MV-4-11 (cell line): ENCODE measurements at regions not wholly inside any gene's neighbourhood (a gene's known extent, or its start where the extent isn't known, plus 50 kb on each side); places are given as distances from the start of the nearest gene placed in this dataset.

Experiments used
- DNase-seq: peaks from one replicate; lab custom pipeline; 2025; lab: John Stamatoyannopoulos, UW

DNA sequence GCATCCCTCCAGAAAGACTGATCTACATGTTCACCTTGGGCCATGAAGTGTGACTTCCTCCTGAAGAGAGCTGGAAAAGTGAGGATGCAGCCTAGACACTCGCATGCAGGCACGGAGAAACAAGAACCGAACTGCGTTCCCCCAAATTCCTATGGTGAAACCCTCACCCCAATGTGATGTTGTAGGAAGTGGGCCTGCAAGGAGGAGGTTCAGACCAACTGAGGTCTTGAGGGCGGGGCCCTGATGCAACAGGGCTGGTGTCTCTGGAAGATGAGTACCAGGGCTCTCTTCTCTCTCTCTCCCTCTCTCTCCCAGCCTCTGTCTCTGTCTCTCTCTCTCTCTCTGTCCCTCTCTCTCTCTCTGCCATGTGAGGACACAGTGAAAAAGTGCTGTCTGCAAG, 501.1 kb downstream of the BRD1 start:
- DNase-seq = no peak

DNA sequence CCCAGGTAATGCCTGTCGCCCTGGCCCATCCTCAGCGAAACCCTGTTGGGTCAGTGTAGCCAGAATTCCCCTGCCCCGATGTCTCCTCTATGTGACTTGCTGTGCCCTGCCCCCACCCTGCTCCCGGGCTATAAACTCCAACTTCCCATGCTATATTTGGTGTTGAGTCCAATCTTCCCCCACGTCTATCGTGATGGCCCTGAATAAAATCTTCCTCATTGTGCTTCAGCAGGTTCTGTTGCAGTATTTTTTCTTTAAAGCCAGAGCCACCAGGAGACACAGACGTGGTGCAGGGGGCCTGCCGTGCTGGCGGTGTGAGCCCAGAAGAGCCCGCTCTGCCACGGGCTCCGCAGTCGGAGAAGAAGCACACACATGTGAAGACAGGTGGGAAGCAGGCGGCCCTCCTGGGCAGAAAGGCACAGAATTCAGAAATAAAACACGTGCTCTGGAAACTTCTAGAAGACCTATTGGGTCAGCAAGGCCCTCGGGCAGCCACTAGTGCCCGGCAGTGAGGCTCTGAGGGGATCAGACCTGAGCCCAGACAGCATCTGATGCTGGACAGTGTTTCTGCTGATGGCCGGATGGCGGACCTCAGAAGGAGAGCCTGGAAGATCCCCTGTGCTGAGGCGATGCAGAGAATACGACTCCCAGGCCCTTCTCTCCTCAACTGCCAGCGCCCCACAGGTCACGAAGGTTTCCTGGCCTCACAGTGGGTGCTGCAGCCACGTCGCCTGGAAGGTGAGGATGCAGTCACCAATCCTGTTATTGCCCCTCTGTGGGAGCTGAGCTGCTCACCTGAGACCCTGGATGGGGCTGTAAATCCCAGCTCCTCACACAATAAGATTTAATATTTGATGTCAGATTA, 501.9 kb downstream of the BRD1 start:
- DNase-seq = no peak

DNA sequence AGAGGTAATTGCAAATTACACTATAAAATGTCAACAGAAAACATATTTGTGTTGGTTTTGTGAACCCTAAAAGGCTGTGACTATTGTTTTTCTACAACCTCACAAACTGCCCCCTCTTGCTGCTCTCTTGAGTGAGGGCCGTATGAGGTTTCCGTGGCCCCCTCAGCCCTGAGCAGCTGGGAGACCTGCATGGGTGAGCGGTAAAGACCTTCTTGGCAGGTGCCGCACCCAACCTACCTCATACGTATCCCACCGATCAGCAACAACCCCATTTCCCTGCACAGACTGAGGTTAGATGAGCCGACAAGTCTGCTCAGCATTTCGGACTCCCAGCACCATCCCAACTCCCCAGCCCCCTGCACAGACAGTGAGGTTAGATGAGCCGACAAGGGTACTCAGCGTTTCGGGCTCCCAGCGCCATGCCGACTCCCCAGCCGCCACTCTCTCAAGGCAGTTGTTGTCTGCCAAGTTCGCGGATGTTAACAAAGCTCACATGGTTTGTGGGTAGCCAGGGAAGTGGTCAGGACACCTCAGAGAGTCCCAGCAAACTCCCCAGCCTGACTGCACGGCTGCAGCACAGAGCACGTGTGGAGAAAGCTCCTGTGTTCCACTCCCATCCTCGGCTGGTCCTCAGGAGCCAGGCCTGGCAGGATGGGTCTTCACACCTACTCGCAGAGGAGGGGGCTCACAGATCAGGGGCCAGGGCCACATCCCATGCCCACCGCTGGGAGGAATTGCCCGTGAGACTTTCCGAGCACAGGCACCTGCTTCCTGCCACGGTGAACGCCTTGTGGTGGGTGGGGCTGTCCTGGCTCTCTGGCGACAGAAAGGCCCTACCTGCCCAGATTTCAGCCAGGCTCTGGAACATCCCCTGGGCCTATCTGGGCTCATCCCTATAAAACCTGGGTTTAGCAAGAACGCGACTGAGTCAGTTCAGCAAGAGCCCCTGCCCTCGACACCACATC, 502.9 kb downstream of the BRD1 start:
- no peak for DNase-seq

DNA sequence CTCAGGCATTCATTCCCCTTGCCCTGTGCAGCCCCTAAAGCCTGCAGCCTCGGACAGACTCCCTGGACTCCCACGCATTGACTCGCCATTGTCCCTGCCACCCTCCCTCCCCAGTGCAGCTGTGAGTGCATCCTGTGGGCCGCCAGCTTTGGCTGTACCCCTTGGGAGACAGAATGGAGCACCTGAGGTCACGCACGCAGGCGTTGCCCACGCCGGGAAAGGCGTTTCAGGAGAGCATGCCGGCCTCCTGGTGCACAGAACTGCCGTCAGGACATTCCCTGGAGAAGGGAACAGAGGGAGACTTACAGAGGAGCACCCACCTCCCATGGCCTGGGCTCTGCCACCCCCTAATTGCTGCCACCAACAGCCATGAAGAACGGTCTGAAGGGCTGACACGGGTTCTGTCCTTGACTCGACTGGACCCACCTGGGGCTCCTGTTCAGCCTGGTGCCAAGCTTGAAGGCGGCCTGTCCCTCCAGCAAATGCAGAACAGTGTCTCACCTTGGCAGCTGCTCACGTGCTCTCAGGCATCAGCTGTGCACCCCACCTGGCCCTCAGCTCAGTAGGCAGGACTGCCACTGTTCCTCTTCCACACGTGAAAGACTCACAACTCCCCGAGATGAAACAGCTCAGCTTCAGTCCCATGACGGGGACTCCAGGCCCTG, 503.8 kb downstream of the BRD1 start:
- DNase-seq = no peak

DNA sequence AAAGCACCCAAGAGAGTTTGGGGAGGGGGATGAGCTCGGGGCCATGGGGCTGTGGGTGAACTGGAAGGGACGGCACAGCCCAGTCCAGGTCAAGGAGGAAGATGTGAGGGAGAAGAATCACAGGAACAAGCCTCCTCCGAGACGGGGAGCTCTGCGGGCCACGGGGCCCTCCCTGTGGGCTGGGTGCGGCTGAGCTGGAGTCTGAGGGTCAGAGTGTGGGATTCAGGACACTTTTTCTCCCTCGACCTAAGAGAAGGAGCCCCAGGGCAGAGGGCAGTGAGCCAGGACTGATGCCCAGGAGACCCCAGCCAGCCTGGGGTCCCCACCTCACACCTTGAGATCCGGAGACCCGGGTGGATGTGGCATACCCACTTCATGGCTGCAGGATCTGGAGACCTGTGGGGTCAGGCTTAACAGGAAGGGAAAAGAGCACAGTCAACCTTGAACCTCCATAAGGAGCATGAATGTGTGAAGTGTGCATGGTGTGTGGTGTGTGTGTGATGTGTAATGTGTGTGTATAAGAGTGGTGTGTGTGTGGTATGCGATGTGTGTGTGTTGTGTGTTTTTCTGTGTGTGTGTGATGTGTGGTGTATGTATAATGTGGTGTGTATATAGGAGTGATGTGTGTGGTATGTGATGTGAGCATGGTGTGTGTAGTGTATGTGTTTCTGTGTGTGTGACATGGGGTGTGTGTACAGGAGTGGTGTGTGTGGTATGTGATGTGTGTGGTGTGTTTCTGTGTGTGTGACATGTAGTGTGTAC, 504.6 kb downstream of the BRD1 start:
- no peak for DNase-seq

DNA sequence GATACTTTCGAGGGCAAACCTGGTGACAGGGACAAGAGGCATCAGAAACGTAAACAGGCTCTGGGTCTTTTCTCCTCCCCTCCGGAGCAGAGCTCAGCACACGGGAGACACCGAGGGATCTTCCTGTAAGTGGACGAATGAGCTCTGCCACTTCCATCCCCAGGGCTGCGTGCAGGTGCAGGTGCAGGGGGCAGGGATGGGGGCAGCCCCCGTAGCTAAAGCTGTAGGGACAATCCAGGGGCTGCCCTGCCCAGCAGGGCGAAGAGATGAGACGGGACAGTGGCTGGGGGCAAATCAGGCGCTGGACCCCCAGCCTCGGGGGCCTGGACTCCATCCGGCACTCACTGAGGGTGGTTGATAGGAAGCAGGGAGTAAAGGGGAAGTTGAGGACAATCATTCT, 505.4 kb downstream of the BRD1 start:
- no peak for DNase-seq

DNA sequence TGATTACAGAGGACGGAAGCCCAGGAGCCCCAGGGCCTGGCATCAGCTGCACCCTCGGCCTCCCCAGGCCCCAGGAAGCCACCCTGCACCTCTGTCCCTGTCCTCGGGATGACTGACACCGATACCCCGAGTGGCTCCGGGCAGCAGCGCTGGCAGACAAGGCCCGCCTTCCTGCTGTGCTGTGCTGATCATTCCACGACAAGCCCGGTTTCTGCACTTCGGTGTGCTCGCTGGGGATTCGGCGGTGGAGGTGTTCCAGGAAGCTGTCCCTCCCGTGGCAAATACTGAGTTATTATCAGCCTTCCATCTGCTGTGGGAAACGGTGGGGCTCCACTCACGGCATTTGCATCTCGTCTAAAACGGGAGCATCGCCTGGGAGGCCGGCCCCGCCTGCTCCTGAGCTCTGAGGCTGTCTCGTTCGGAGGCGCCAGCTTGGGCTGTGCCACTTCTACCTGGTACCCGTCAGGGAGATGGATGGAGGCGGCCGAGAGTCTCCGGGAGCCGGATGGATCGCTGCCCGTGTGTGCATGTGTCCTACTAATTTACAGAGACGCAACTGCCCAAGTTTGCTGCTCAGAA, 506.1 kb downstream of the BRD1 start:
- DNase-seq = no peak

DNA sequence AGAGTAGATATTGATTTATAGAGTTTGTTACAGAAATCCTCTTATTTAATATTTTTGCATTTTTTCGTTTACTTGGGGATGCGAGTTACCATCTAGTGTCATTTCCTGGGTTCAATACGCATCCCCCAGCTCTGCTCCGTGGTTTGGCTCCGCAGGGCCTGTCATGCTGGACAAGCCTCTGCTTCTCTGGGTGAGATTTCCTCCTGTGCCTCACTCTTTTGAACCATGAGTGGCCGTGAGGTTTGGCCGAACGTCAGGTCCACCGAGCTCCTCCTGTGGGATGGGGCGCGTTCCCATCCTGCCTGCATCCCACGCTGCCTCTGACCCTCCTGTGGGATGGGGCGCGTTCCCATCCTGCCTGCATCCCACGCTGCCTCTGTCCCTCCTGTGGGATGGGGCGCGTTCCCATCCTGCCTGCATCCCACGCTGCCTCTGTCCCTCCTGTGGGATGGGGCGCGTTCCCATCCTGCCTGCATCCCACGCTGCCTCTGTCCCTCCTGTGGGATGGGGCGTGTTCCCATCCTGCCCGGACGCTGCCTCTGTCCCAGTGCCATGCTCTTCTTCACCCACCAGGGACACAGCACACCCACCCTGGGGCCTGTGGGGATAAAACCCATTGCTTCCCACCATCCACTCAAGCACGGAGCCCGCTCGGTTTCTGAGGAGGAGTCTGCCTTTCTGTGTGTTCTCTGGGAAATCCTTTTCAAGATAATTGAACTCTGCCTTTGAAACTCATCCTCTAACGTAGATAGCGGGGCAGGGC, 506.8 kb downstream of the BRD1 start:
- no peak for DNase-seq

DNA sequence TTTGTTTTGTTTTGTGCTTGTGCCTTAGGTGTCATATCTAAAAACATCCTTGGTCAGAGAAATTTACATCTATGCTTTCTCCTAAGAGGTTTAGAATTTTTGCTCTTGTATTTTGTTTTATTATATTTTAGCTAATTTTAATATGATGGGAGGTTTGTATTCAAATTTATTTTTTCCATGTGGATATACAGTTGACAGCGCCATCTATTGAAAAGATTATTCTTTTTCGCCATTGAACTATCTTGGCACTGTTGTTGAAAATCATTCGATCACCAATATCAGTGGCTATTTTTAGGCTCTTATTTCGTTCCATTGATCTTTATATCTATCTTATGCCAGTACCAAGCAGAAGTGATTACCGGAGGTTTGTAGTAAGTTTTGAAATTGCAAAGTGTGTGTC, 510.3 kb downstream of the BRD1 start:
- DNase-seq = no peak

DNA sequence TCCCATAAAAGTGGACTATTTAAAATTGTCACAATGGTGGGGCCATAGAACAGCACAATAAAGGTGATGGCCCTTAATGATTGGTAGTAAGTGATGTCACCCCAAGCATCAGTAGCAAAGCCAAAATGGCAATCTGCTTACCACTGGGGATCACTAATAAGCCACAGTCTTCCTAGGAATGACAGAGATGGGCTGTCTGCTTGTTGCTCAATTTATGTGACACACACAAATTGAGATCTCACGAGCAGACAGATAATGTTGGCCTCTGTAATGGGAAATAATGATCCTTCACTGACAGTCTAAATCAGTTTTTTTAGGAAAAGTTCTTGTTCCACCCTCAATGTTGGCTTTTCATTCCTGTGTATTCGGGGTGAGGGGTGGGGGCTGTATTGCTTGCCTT, 515.1 kb downstream of the BRD1 start:
- DNase-seq = no peak

DNA sequence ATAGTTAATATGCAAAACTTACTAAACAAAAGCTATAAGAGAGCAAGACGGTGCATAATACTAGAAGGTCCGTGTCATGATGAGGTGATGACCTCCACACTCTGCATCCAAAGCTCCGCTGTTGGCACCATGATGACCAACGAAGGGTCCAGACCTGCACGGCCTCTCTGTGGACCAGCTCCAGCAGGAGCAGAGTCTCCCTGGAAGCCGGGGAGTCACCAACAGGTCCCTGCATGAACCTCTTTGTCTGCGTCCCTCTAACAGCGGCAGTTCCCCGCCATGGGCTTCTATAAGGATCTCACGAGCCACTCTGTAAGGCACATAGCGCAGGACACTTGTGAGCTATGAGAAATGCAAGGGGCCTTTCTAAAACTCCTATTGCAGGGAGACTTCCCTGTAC, 517.3 kb downstream of the BRD1 start:
- DNase-seq = no peak

DNA sequence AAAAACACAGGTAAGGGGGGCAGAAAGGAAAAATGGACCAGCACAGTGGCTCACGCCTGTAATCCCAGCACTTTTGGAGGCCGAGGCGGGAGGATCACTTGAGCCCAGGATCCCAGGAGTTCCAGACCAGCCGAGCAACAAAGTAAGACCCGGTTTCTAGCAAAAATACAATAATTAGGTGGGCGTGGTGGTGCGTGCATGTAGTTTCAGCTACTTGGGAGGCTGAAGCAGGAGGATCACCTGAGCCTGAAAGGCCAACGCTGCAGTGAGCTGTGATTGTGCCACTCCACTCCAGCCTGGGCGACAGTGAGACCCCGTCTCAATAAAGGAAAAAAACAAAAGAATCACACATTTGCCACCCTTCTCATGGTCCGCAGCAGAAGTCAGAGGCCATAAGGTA, 519.4 kb downstream of the BRD1 start:
- DNase-seq = no peak

DNA sequence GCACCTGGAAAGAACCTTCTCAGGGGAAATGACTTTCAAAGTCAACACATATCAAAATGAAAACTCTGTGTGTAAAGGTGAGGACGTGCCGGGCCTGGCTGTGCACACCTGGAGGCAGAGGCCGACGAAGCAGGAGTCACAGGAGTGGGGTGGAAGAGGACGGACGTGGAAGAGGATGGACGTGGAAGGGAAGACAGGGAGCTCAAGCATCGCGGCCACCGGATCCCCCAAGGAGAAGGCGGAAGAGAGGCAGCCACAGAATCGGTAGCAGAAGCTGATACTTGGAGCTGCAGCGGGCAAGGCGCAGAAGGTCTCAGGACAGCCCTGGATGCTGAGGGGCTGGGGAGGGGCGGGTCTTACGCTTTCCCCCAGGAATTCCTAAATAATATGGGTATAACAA, 519.8 kb downstream of the BRD1 start:
- DNase-seq = no peak

DNA sequence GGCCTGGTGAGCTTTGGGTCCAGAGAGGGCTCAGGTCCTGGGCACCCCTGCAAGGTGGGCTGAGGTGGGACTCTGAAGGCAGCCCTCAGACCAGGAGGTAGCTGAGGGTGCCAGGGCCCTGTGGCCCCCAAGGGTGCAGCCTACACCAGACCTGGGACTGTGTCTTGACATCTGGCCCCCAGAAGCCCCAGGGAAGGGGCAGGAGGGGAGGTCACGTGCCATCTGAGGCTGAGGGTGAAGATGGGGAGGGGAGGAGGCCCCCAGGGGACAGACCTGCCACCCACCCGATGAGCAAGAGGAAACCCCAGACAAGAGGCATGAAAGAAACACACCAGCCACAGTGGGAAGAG, 520.2 kb downstream of the BRD1 start:
- no peak for DNase-seq

DNA sequence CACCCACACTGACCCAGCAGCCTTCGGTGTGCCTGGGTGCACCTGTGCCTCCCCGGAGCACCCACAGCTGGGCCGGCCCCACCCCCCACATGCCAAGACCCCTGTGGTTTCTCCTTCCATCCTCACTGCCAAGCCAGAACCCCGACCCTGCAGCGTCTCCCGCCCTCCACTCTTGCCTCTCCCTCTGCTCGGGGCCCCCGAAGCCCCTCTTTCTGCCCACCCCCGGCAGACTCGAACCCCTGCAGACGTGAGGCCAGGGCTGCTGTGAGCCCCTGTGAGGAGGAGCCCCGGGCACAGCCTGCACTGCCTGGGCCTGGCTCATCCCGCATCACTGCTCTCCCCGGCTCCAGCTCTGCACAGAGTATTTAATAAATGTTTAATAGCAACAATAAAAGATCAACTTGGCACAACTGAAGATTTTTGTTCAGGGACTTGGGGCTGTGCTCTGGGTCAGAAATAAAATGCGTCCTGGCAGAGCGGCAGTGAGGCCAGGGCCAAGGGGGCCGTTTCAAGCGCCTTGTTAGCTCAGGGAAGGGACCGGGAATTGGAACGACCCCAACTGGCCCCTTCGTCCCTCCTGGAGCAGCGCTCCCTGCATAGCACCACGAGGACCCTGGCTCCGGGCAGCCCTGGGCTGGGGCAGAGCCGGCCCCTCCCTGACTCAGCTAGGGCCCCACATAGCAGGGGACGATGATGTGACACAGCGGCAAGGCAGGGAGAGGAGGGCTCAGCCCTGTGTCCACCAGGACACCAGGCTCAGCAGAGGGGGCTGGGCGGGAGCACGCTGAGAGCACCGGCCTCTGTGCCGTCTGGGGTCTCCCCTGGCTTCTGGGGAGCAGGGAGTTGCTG, 520.8 kb downstream of the BRD1 start:
- no peak for DNase-seq

DNA sequence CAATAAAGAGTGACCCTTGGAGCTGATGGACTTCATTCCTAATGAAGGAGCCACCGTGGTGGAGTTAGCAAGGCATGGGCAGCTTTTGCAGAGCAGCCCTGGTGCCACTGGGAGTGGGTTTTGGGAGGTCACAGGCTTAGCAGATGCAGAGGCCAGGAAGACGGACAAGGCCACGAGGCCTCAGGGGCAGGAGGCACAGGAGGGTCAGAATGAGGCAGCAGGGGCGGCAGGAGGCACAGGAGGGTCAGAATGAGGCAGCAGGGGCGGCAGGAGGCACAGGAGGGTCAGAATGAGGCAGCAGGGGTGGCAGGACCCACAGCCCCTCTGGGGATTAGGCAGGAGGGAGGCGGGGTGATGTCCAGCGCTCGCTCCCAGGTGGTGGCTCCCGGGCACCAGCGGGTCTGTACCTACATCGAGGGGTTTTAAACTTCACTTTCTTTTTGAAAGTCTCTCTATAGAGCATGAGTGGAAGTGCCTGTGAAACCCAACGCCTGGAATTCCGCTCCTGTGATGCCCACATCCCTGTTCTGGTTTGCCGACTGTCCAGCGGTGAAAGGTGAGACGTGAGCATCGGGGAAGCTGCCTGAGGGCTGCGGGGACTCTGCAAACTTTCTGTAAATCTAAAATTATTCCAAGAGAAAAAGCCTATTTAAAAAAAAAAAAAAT, 521.6 kb downstream of the BRD1 start:
- no peak for DNase-seq

DNA sequence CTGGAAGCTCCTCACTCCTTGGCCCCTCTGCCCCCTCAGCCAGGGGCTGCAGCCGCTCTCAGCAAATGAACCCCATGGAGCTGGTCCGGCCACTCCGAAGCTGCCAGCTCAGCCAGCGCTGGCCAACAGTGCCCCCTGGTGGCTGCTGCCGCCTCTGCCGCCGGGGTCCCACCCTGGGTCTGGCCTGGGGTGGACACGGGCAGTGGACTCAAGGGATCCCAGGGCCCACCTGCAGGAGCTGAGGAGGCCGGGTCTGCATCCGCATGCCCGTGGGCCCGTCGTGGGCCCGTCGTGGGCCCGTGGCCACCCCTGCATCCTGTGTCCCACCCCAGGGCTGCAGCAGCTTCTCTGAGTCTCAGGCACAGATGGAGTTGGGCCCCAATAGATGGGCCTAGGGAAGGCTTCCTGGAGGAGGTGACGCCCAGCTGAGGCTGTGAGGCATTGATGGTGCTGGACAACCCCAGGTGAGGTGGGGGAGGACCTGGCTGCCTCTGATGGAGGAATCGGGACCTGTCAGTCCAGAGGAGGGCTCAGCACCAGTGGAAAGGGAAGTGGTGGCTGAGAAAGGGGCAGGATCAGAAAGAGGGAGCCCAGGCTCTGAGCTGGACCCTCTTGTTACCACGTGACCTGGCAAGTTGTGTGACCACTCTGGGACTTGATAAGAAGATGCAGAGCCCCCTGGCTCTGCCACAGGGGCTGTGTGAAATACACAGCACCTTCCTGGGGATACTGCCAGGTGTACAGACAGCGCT, 522.3 kb downstream of the BRD1 start:
- no peak for DNase-seq

DNA sequence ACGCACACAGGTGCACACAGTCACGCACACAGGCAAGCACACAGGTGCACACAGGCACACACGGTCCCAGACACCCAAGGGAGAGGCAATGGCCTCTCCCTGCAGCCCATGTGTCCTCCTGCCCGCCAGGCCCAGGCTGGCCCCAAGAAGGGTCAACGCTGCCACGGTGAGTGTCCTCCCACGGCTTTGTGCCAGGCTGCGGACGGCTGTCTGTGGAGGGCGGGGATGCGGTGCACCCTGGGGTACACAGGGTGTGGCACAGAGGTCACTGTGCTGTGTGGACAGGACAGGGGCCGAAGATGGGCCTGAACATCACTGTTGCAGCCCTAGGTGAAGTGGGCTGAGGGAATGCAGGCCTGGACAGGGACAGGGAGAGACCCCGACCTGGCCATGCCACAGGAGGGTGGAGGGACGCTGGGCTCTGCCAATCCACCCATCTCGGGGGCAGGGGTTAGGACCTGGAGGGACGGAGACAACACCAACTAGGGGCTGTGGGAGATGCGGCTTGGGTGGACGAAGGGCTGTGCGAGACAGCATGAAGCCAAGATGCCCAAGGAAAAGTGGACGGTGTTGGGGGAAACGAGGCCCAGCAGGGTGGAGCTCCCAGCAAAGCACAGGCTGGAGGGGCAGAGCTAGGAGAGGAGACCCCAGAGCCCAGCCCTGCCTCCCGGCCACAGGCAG, 523.8 kb downstream of the BRD1 start:
- no peak for DNase-seq
